ENCODE measurements at regions not wholly inside any gene's neighbourhood (a gene's known extent, or its start where the extent isn't known, plus 50 kb on each side); places are given as distances from the start of the nearest gene placed in this dataset.
"Not testable (repeated sequence)": the region's sequence is repeated elsewhere in the genome, so short reads cannot be mapped to it uniquely, and the experiment has no call there.

DNA sequence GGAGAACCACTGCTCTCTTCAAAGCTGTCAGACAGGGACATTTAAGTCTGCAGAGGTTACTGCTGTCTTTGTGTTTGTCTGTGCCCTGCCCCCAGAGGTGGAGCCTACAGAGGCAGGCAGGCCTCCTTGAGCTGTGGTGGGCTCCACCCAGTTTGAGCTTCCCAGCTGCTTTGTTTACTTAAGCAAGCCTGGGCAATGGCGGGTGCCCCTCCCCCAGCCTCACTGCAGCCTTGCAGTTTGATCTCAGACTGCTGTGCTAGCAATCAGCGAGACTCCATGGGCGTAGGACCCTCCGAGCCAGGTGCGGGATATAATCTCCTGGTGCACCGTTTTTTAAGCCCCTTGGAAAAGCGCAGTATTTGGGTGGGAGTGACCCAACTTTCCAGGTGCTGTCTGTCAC is 290.6 kb upstream of the MEIS1 start:
- TF ChIP-seq, protein P1, sequence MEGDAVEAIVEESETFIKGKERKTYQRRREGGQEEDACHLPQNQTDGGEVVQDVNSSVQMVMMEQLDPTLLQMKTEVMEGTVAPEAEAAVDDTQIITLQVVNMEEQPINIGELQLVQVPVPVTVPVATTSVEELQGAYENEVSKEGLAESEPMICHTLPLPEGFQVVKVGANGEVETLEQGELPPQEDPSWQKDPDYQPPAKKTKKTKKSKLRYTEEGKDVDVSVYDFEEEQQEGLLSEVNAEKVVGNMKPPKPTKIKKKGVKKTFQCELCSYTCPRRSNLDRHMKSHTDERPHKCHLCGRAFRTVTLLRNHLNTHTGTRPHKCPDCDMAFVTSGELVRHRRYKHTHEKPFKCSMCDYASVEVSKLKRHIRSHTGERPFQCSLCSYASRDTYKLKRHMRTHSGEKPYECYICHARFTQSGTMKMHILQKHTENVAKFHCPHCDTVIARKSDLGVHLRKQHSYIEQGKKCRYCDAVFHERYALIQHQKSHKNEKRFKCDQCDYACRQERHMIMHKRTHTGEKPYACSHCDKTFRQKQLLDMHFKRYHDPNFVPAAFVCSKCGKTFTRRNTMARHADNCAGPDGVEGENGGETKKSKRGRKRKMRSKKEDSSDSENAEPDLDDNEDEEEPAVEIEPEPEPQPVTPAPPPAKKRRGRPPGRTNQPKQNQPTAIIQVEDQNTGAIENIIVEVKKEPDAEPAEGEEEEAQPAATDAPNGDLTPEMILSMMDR (IDR thresholded peaks at IDR 0.05; ENCODE audit: borderline replicate concordance, extremely low read depth, low read length, poor library complexity, severe bottlenecking): not testable (repeated sequence)
- not testable (repeated sequence) for TF ChIP-seq EZH2 (IDR thresholded peaks at IDR 0.05; ENCODE audit: borderline replicate concordance, low read depth, low read length, severe bottlenecking)
